Activated naive CD4-positive, alpha-beta T cell treated with anti-CD3 and anti-CD28 coated beads, Interleukin-2, amount 50 U/mL, for 72 hours (primary cell): ENCODE measurements at regions not wholly inside any gene's neighbourhood (a gene's known extent, or its start where the extent isn't known, plus 50 kb on each side); places are given as distances from the start of the nearest gene placed in this dataset.

Source experiments
- ATAC-seq, 2 donors: fragments of 150-1000 bp; cut with Tn5 transposase; 2 replicates each; pipeline ENCODE4 v1.10.0; 2021; ENCODE audit warnings: mild to moderate bottlenecking in 2 of 2, moderate library complexity in 2 of 2
- DNase-seq, 2 donors: peaks; one replicate each; pipeline ENCODE4 v3.0.0; 2021 to 2022; ENCODE audit warnings: low spot score in 2 of 2
- H3K27ac Mint-ChIP-seq, 2 donors: one replicate each; pipeline ENCODE4 v1.8.0; 2022; ENCODE audit warnings: mild to moderate bottlenecking in 2 of 2, mixed read lengths in 2 of 2
- H3K36me3 Mint-ChIP-seq, 2 donors: one replicate each; pipeline ENCODE4 v1.8.0; 2022; ENCODE audit warnings: mixed read lengths in 2 of 2
- H3K9me3 Mint-ChIP-seq, 2 donors: one replicate each; pipeline ENCODE4 v1.8.0; 2022; ENCODE audit warnings: mixed read lengths in 2 of 2

GRCh38 chr3:28751864-28752263 lies 403.2 kb upstream of the AZI2 start:
- ATAC-seq, result no peak
- Mint-ChIP-seq H3K27ac (no peak overlapping the region), H3K9me3 (peaks cover 33 to 49% of the 10 kb centered on the region in 2 donors), H3K36me3 (peaks cover 11 to 12% of the 10 kb centered on the region in 2 donors)
- no peak for DNase-seq

GRCh38 chr3:28752290-28752689 lies 403.7 kb upstream of the AZI2 start:
- ATAC-seq, result no peak
- DNase-seq, result no peak
- no peak overlapping the region for H3K27ac Mint-ChIP-seq
- H3K36me3 Mint-ChIP-seq, result peaks cover 11 to 12% of the 10 kb centered on the region in 2 donors
- H3K9me3 Mint-ChIP-seq, result peaks cover 33 to 49% of the 10 kb centered on the region in 2 donors

DNA sequence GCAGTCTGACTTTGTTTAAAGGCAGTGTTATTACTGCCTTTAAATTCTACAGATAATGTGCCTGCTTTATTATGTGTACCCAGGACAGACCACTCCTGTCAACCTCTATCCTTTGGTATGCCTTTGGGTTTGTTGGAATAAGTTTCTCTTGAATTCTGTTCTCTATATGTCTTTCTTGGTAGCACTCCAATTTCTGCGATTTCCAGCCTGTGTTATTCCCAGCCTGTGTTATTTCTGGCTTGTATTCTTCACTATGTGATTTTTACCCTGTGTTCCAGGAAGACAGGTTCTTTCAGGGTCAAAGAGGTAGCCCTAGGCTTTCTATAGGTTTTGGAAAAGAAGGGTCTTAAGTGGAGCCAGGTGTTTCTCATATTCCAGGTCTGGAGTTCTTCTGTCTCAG lies 407.4 kb upstream of the AZI2 start:
- no peak for DNase-seq
- Mint-ChIP-seq H3K27ac (no peak overlapping the region), H3K36me3 (peaks cover under 1 to 6% of the 10 kb centered on the region in 2 donors), H3K9me3 (peaks cover 7 to 23% of the 10 kb centered on the region in 2 donors)
- no peak for ATAC-seq

DNA sequence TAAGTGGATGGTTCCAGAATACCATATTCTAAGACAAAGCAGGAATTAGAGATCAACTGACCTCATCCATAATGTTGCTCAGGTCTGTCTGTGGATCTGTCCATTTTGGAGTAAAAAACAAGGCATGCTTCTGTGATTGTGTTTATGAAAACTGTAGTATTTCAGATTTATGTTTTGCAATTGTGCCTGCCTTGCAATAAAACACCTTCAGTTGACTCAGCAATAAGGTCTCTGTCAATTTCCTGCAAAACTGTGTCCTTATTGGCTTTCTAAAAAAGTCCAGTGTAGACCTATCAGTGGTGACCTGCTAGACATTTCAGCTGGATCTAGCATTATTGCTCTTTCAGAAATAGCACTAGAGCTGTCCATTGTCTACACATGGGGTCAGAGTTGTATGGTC lies 409.5 kb upstream of the AZI2 start:
- H3K27ac Mint-ChIP-seq, result no peak overlapping the region
- ATAC-seq (no peak), DNase-seq (no peak)
- H3K36me3 Mint-ChIP-seq, result no peaks in the 10 kb centered on the region
- peaks cover 6 to 7% of the 10 kb centered on the region in 2 donors for H3K9me3 Mint-ChIP-seq

DNA sequence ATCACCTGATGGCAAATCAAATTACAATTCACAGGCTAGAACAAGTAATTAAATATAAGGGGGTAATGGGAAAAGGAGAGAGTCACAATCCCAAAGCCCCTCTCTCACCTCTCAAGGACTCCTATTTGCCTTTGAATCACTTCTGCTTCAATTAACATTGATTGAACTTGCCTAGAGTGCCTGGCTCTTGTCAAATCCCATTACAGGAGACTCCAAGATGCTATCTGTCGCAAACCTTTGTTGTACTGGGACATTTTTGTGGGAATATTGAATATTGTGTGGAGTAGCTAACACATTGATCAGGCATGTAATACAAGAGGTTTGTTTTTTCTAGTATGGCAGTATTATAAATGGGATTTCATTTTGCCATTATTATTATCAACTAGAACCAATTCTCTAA lies 412.8 kb upstream of the AZI2 start:
- Mint-ChIP-seq H3K36me3 (no peaks in the 10 kb centered on the region), H3K27ac (no peak overlapping the region), H3K9me3 (no peaks in the 10 kb centered on the region)
- ATAC-seq (no peak), DNase-seq (no peak)

DNA sequence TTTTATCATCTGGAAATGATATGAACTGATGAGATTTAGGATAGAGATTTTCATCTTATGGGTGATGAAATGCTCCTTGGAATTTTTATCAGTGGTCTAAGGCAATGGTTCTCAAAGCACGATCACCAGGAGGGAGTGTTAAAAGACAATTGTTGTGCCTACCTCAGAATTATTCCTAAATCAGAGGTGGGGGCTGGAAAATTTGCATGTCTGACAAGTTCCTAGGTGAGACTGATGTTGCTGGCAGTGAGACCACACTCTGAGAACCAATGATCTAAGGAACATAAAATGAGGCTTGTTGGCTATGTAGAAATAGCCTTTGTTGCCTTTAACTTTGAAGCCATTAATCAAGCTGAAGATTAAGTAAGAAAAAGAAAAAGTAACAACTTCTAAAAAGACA lies 416.6 kb upstream of the AZI2 start:
- no peak for ATAC-seq
- no peak for DNase-seq
- Mint-ChIP-seq H3K27ac (no peak overlapping the region), H3K36me3 (peaks cover 0 to 9% of the 10 kb centered on the region in 2 donors), H3K9me3 (peaks cover 10 to 12% of the 10 kb centered on the region in 2 donors)

DNA sequence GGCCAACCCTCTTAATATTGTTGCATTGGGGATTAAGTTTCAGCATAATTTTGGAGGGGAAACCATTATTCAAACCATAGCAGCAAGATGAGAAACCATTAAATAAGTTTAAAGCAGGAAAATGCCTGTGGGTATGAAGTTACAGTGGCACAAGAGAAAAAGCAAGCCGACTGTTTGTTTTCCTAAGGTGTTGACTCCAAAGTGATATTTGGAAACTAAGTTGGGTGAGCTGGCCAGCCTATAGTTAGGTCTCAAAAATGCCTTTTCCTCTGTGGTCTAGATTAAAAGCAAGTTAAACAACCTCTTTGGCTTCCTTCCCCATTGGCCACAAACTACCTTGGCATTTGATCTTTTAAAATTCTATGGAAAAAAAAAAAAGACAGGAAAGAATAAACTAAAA lies 419.8 kb upstream of the AZI2 start:
- no peak overlapping the region for H3K27ac Mint-ChIP-seq
- no peak for ATAC-seq
- peaks cover 0 to 23% of the 10 kb centered on the region in 2 donors for H3K36me3 Mint-ChIP-seq
- H3K9me3 Mint-ChIP-seq, result peaks cover 31 to 32% of the 10 kb centered on the region in 2 donors
- DNase-seq, result no peak

DNA sequence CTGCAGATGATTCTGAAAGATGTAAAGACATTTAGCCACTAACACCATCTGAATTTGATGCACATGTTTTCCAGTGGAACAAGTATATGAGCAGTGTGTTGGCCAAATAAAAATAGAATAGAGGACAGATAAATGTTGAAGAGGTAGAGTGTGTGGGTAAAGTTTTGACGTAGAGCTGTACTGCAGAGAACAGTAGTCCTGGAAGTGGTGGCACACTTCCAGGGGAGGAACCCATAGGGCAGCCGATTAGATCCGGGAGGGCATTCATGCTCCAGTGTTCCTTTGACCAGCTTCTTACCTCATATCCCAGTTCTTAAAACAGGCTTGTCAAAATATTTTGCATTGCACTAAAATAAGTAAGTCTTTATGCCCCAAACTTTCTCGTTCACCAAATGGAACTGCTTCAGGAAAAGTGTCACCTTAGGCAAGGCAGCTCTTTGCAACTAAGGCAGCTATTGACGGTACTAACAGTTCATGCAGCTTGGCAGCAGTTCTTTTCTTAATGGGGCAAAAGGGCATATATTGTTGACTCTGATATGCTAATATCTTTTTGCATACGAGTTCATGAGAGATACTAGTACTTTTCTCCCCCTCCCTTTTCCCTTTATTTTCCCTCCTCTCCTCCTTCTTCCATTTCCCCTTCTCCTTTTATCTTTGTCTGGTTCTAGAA lies 429.3 kb upstream of the AZI2 start:
- no peaks in the 10 kb centered on the region for H3K36me3 Mint-ChIP-seq
- DNase-seq (no peak), ATAC-seq (no peak)
- no peak overlapping the region for H3K27ac Mint-ChIP-seq
- H3K9me3 Mint-ChIP-seq, result peaks cover 3 to 12% of the 10 kb centered on the region in 2 donors

- ATAC-seq, result no peak
- H3K9me3 Mint-ChIP-seq, result peaks cover 0 to 6% of the 10 kb centered on the region in 2 donors
- H3K27ac Mint-ChIP-seq, result no peak overlapping the region
These were observed 431.9 kb upstream of the AZI2 start for GRCh38 chr3:28780480-28780879.

DNA sequence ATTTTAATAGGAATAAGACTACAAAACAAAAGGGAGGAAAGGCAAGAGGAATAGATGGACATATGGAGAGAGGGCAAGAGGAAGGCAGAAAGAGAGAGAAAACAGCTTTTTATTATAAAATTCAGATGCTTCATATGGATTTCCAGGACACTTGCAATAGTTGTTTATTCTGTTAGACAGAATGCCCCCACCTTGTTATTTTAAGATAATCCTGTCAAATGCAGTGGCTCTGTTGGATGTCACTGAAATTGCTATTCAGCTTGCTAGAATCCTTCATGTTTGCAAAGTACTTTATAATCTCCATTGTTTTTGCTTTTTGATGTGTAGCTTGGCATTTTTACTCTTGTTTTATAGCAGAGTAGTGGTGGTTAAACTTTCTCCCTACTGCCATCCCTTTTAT lies 432.4 kb upstream of the AZI2 start:
- no peaks in the 10 kb centered on the region for H3K36me3 Mint-ChIP-seq
- no peak for ATAC-seq
- DNase-seq, result no peak
- H3K9me3 Mint-ChIP-seq, result peaks cover 0 to 3% of the 10 kb centered on the region in 2 donors
- H3K27ac Mint-ChIP-seq, result no peak overlapping the region

More at GRCh38 chr3:28780480-28780879, 431.9 kb upstream of the AZI2 start:
- no peak for DNase-seq
- H3K36me3 Mint-ChIP-seq, result no peaks in the 10 kb centered on the region

GRCh38 chr3:28786446-28786845 lies 437.8 kb upstream of the AZI2 start:
- DNase-seq, result no peak

GRCh38 chr3:28788571-28788970 lies 439.9 kb upstream of the AZI2 start:
- no peak overlapping the region for H3K27ac Mint-ChIP-seq
- H3K9me3 Mint-ChIP-seq, result peaks cover 0 to 3% of the 10 kb centered on the region in 2 donors
- DNase-seq (no peak), ATAC-seq (no peak)
- no peaks in the 10 kb centered on the region for H3K36me3 Mint-ChIP-seq

More at GRCh38 chr3:28786446-28786845, 437.8 kb upstream of the AZI2 start:
- Mint-ChIP-seq H3K27ac (no peak overlapping the region), H3K36me3 (no peaks in the 10 kb centered on the region), H3K9me3 (peaks cover 0 to 3% of the 10 kb centered on the region in 2 donors)
- no peak for ATAC-seq

DNA sequence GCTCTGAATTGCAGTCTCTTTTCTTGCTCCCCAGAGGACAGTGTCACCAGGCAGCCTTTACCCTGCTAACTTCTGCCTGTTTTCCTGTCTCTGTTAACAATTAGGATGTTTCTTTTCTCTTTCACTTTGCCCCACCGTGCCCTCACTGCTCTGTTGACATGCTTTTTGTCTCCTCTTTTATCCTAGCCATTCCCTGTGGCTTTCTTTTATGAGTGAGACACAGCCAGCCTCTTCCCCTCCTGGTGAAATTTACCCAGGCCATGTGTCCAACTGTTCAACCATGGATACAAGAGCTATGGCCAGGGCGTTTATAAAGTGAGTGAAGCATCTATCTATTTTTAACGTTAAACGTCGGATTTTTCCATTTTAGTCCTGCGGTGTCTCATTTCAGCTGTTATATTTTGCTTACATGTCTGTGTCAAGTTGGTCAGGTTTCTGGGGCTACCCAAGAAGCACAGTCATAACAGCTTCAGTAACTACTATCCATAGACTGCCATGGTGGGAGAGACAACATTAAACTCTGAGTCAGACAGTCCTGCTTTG lies 443.2 kb upstream of the AZI2 start:
- peaks cover 0 to 3% of the 10 kb centered on the region in 2 donors for H3K9me3 Mint-ChIP-seq
- no peak overlapping the region for H3K27ac Mint-ChIP-seq
- DNase-seq (no peak), ATAC-seq (no peak)
- H3K36me3 Mint-ChIP-seq, result no peaks in the 10 kb centered on the region

- H3K36me3 Mint-ChIP-seq, result no peaks in the 10 kb centered on the region
- no peaks in the 10 kb centered on the region for H3K9me3 Mint-ChIP-seq
- no peak overlapping the region for H3K27ac Mint-ChIP-seq
- DNase-seq, result no peak
- ATAC-seq, result no peak
These were observed 444.0 kb upstream of the AZI2 start for GRCh38 chr3:28792604-28793003.

DNA sequence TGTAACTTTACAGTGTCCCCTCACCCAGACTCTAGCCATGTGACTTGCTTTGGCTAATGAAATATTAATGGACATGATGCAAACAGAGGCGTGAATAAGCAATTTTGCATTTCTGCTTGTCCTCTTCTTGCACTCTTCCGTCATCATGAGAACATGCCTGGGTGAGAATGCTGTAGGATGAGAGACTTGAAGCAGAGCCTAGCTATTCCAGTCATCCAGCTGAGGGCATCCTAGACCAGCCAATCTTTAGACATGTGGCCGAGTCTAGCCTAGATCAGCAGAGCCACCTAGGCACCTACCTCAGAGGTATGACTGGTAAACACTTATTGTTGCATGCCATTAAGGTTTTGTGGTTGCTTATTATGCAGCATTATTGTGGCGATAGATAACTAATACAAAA lies 450.5 kb upstream of the AZI2 start:
- H3K36me3 Mint-ChIP-seq, result no peaks in the 10 kb centered on the region
- ATAC-seq, result no peak
- H3K27ac Mint-ChIP-seq, result no peak overlapping the region
- H3K9me3 Mint-ChIP-seq, result no peaks in the 10 kb centered on the region
- DNase-seq, result no peak

- DNase-seq (no peak), ATAC-seq (no peak)
- no peaks in the 10 kb centered on the region for H3K9me3 Mint-ChIP-seq
- no peak overlapping the region for H3K27ac Mint-ChIP-seq
- no peaks in the 10 kb centered on the region for H3K36me3 Mint-ChIP-seq
These were observed 451.6 kb upstream of the AZI2 start for GRCh38 chr3:28800203-28800602.

DNA sequence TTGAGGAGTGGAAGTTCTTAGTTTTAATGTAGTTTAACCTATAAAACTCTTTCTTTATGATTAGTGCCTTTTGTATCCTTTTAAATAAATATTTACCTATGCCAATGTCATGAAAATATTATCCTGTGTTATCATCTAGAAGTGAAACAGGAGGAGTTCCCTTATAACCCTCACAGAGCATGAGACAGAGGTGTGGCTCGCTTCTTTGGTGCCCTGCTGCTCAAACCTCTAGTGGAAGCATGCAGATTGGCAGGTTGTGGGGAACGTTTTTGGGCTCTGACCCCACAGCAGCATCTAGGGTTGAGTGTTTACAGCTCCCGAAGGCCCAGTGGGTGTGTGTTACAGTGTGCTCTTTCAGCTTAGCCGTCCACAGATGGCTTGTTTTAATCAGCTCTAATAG lies 459.4 kb upstream of the AZI2 start:
- Mint-ChIP-seq H3K9me3 (peaks cover 0 to 4% of the 10 kb centered on the region in 2 donors), H3K27ac (no peak overlapping the region), H3K36me3 (no peaks in the 10 kb centered on the region)
- DNase-seq (no peak), ATAC-seq (no peak)

DNA sequence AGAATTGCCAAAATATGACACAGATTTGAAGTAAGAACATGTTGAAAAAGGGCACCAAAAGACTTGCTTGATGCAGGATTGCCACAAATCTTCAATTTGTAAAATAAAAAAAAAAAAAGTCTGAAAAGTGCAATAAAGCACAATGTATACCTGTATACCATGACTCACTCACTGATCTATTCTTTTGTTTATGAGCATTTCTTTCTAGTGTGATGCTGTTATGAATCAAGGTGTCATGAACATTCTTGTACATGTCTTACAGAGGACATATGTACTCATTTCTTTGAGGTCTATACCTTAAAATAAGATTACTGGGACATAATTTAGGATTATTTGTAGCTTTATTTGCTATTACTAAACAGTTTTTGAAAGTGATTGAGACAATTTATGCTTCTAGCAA lies 464.9 kb upstream of the RBMS3 start:
- DNase-seq (no peak), ATAC-seq (no peak)
- H3K36me3 Mint-ChIP-seq, result no peaks in the 10 kb centered on the region
- no peak overlapping the region for H3K27ac Mint-ChIP-seq
- peaks cover 0 to 3% of the 10 kb centered on the region in 2 donors for H3K9me3 Mint-ChIP-seq
